Endothelial cell of umbilical vein (primary cell): ENCODE measurements at regions not wholly inside any gene's neighbourhood (a gene's known extent, or its start where the extent isn't known, plus 50 kb on each side); places are given as distances from the start of the nearest gene placed in this dataset.
"Not testable (repeated sequence)": the region's sequence is repeated elsewhere in the genome, so short reads cannot be mapped to it uniquely, and the experiment has no call there.

ENCODE experiments used
- BruUV-seq: library from RNA; stranded (reverse); fragments of 400-500 nt; replicated peaks from 2 replicates; lab custom pipeline; 2021; lab: Mats Ljungman, UMichigan
- CTCF ChIA-PET: fragments of 300-600, 350-600 bp; sonication (Branson Sonifier 250); formaldehyde crosslinking; loops from one replicate; lab custom pipeline; 2021; ENCODE audit warnings: antibody characterized with exemption, inconsistent platforms; lab: Charles Lee
- POLR2A ChIA-PET: fragments of 300-600, 350-600 bp; sonication (Branson Sonifier 250); formaldehyde crosslinking; loops from one replicate; lab custom pipeline; 2021; ENCODE audit warnings: antibody characterized with exemption, inconsistent platforms; lab: Charles Lee
- DNase-seq: peaks from one replicate; pipeline ENCODE4 v3.0.0-alpha.2; 2011; ENCODE audit warnings: low read depth, low spot score
- FAIRE-seq: peaks from 2 replicates; lab custom pipeline; 2011; peaks lifted over from hg19 to GRCh38; lab: Jason Lieb, UNC
- H2AFZ ChIP-seq: 2 replicates; pipeline ENCODE4 v1.6.0; 2012; ENCODE audit warnings: low read depth, low read length, control low read depth, inconsistent platforms
- H3K27ac ChIP-seq: 2 replicates; pipeline ENCODE4 v1.5.1; 2011; ENCODE audit warnings: low read depth, mild to moderate bottlenecking, control low read depth, low read length, moderate library complexity; ENCODE audit not compliant: insufficient read depth
- H3K27me3 ChIP-seq, 2 experiments: 2 replicates each; pipeline versions ENCODE4 v1.6.0 to v1.6.1; 2011; ENCODE audit warnings: low read length in 2 of 2, mixed read lengths in 1 of 2; ENCODE audit not compliant: control insufficient read depth in 2 of 2, insufficient read depth in 2 of 2
- H3K36me3 ChIP-seq, 2 experiments: 2 replicates in 1 of 2; 3 replicates in 1 of 2; pipeline ENCODE4 v1.5.1; 2011; ENCODE audit warnings: low read length in 2 of 2, mild to moderate bottlenecking in 1 of 2, moderate library complexity in 1 of 2; ENCODE audit not compliant: control insufficient read depth in 2 of 2, insufficient read depth in 2 of 2; ENCODE audit errors: extremely low read depth in 1 of 2
- H3K4me1 ChIP-seq: 3 replicates; pipeline ENCODE4 v1.5.1; 2011; ENCODE audit warnings: mild to moderate bottlenecking, low read length; ENCODE audit not compliant: control insufficient read depth, insufficient read depth; ENCODE audit errors: extremely low read depth
- H3K4me2 ChIP-seq: 2 replicates; pipeline ENCODE4 v1.6.1; 2011; ENCODE audit warnings: low read length, control low read depth, mixed read lengths; ENCODE audit not compliant: insufficient read depth
- H3K4me3 ChIP-seq, 3 experiments: fragments of 200-600 bp in 1 of 3; sonication (generic), shearing (Covaris generic) in 1 of 3; replicated peaks in 1 of 3; 2 replicates each; pipeline ENCODE4 v1.5.1; 2011 to 2016; ENCODE audit warnings: control low read depth in 3 of 3, low read length in 3 of 3, mild to moderate bottlenecking in 2 of 3, inconsistent platforms in 1 of 3, low read depth in 1 of 3, moderate library complexity in 1 of 3; ENCODE audit not compliant: insufficient read depth in 1 of 3
- H3K79me2 ChIP-seq: 2 replicates; pipeline ENCODE4 v1.6.0; 2012; ENCODE audit warnings: low read length, inconsistent platforms; ENCODE audit not compliant: control insufficient read depth, insufficient read depth
- H3K9ac ChIP-seq: replicated peaks from 2 replicates; pipeline ENCODE3; 2011; ENCODE audit warnings: low read length, control low read depth; ENCODE audit not compliant: insufficient read depth; ENCODE audit errors: extremely low read depth
- H3K9me1 ChIP-seq: replicated peaks from 3 replicates; pipeline ENCODE4 v1.6.0; 2011; ENCODE audit warnings: mild to moderate bottlenecking, low read length; ENCODE audit not compliant: control insufficient read depth, insufficient read depth; ENCODE audit errors: extremely low read depth
- H3K9me3 ChIP-seq: replicated peaks from 2 replicates; pipeline ENCODE4 v1.5.1; 2012; ENCODE audit warnings: low read length, inconsistent platforms; ENCODE audit not compliant: control insufficient read depth, insufficient read depth
- H4K20me1 ChIP-seq: replicated peaks from 2 replicates; pipeline ENCODE3; 2011; ENCODE audit warnings: mild to moderate bottlenecking, low read length; ENCODE audit not compliant: control insufficient read depth, insufficient read depth; ENCODE audit errors: extremely low read depth
- EZH2 ChIP-seq: IDR thresholded peaks from 2 replicates; pipeline ENCODE4 v1.6.1; 2012; ENCODE audit warnings: borderline replicate concordance, low read depth, mild to moderate bottlenecking, moderate library complexity, low read length, inconsistent platforms; ENCODE audit not compliant: severe bottlenecking
- FOS ChIP-seq: IDR thresholded peaks from 2 replicates; pipeline ENCODE4 v1.6.1; 2011; ENCODE audit warnings: mild to moderate bottlenecking, low read length, moderate library complexity, borderline replicate concordance; ENCODE audit not compliant: insufficient read depth
- GATA2 ChIP-seq: IDR thresholded peaks from 2 replicates; pipeline ENCODE4 v1.7.0; 2011; ENCODE audit warnings: low read depth, mild to moderate bottlenecking, moderate library complexity, mixed read lengths, low read length; ENCODE audit not compliant: insufficient read length, insufficient read depth
- JUN ChIP-seq: IDR thresholded peaks from 2 replicates; pipeline ENCODE4 v1.6.1; 2011; ENCODE audit warnings: borderline replicate concordance, low read depth; ENCODE audit not compliant: insufficient read length, insufficient read depth
- MAX ChIP-seq: IDR thresholded peaks from 2 replicates; pipeline ENCODE4 v1.6.1; 2011; ENCODE audit not compliant: insufficient read depth, insufficient read length
- MYC ChIP-seq: IDR thresholded peaks from one replicate; pipeline ENCODE4 v1.6.1; 2011; ENCODE audit warnings: mild to moderate bottlenecking, low read depth, low read length
- POLR2A ChIP-seq: IDR thresholded peaks from 2 replicates; pipeline ENCODE4 v1.6.1; 2012; ENCODE audit warnings: low read depth, mild to moderate bottlenecking, control low read depth, low read length
- POLR2AphosphoS5 ChIP-seq: IDR thresholded peaks from 2 replicates; pipeline ENCODE4 v1.6.1; 2012; ENCODE audit warnings: low read depth, mild to moderate bottlenecking, control low read depth, low read length, moderate library complexity; ENCODE audit not compliant: insufficient read depth
- dilution Hi-C: fragments of 300-500 bp; cut with MboI; formaldehyde crosslinking; loops from one replicate; pipeline ENCODE4 v1.15.0; 2019; ENCODE audit warnings: low sequenced_read_pairs; ENCODE audit not compliant: extremely low pct_ligation_motif_present
- intact Hi-C: fragments of 100-400 bp; cut with micrococcal nuclease; formaldehyde crosslinking; loops from one replicate; pipeline ENCODE4 v1.10.0; 2022
- TF ChIP-seq, protein P1 (sequence below), 2 donors: IDR thresholded peaks; 1 replicate in 1 of 2; 2 replicates in 1 of 2; pipeline ENCODE4 v1.5.1; 2011; ENCODE audit warnings: low read length in 2 of 2, mild to moderate bottlenecking in 2 of 2, moderate library complexity in 2 of 2, control low read depth in 1 of 2, inconsistent platforms in 1 of 2, low read depth in 1 of 2; ENCODE audit not compliant: insufficient read depth in 1 of 2; ENCODE audit errors: extremely low read depth in 1 of 2

DNA sequence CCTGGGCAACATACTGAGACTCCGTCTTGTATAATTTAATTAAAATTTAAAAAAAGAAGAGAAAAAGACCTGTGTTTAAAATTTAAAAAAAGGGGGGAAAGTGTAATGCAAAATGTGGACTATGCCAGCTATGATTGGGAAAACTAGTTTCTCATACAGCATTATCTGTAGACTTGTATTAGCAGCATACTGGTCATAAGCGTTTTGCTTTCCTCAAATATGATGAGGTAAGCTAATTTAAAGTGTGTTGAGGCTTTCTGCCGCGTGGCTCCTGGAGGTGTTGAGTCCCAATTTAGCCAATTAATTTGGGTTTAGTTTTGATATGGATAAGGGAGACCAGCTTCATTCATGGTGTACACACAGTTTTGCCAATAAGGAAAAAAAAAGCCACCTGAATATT lies 640.2 kb downstream of the GOLGA6L6 start:
- POLR2A ChIA-PET, DNase-seq, H3K4me1 ChIP-seq, H3K36me3 ChIP-seq, H3K9me1 ChIP-seq, H4K20me1 ChIP-seq, CTCF ChIA-PET, H3K27ac ChIP-seq, H3K9me3 ChIP-seq, FAIRE-seq, H3K4me3 ChIP-seq, H3K27me3 ChIP-seq, H2AFZ ChIP-seq, H3K79me2 ChIP-seq, H3K9ac ChIP-seq, BruUV-seq, H3K4me2 ChIP-seq, dilution Hi-C loops, intact Hi-C loops: not testable (repeated sequence)

DNA sequence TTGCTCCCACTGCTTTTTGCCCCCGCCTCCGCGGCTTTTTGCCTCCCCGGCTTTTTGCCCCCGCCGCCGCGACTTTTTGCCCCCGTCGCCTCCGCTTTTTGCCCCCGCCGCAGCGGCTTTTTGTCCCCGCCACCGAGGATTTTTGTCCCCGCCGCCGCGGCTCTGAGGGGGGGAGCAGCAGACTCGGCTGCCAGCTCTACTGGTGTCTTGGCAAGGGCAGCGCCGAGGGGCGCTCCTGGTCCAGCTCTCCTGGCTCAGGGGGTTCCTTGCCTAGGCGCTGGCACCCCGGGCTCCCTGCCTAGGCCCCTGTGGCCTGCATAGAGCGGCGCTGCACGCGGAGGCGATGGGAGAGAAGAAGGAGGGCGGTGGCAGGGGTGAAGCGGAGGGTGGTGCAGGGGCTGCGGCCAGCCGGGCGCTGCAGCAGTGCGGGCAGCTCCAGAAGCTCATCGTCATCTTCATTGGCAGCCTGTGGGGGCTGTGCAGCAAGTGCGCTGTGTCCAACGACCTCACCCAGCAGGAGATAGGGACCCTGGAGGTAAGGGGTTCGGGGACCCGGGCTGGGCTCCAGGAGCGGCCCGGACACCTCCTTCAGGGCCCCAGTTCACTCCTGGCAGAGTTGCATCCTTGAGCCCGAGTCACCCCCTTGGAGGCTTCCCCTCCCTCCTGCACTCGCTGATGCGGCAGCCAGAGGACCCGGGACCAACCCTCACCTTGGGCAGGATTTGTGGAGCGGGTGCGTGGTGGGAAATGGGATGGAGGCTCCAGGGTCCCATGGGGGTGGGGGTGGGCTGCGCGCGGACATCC lies 642.4 kb downstream of the GOLGA6L6 start:
- no peak overlapping the region for H3K27ac ChIP-seq
- dilution Hi-C loops, result no loop called here
- FAIRE-seq, result no peak

GRCh38 chr15:19888811-19889210 lies 652.8 kb downstream of the GOLGA6L6 start:
- H2AFZ ChIP-seq, H3K9ac ChIP-seq, DNase-seq, H3K4me3 ChIP-seq, POLR2A ChIA-PET, H3K4me2 ChIP-seq, H4K20me1 ChIP-seq, CTCF ChIA-PET, FAIRE-seq, H3K36me3 ChIP-seq, H3K4me1 ChIP-seq, H3K27me3 ChIP-seq, dilution Hi-C loops, H3K9me3 ChIP-seq, intact Hi-C loops, BruUV-seq, H3K79me2 ChIP-seq, H3K27ac ChIP-seq, H3K9me1 ChIP-seq: not testable (repeated sequence)

More for the DNA sequence above, 642.4 kb downstream of the GOLGA6L6 start:
- no peaks in the 10 kb centered on the region for H3K9me3 ChIP-seq
- TF ChIP-seq JUN (no peak), FOS (no peak), MYC (no peak), EZH2 (no peak), POLR2AphosphoS5 (no peak), MAX (no peak), GATA2 (no peak), POLR2A (no peak)
- TF ChIP-seq, protein P1, sequence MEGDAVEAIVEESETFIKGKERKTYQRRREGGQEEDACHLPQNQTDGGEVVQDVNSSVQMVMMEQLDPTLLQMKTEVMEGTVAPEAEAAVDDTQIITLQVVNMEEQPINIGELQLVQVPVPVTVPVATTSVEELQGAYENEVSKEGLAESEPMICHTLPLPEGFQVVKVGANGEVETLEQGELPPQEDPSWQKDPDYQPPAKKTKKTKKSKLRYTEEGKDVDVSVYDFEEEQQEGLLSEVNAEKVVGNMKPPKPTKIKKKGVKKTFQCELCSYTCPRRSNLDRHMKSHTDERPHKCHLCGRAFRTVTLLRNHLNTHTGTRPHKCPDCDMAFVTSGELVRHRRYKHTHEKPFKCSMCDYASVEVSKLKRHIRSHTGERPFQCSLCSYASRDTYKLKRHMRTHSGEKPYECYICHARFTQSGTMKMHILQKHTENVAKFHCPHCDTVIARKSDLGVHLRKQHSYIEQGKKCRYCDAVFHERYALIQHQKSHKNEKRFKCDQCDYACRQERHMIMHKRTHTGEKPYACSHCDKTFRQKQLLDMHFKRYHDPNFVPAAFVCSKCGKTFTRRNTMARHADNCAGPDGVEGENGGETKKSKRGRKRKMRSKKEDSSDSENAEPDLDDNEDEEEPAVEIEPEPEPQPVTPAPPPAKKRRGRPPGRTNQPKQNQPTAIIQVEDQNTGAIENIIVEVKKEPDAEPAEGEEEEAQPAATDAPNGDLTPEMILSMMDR (IDR thresholded peaks at IDR 0.05; ENCODE audit: extremely low read depth in 1 of 2, insufficient read depth in 1 of 2, low read depth in 1 of 2, low read length in 2 of 2), result no peak
- H3K9me1 ChIP-seq, result no peaks in the 10 kb centered on the region
- no peaks in the 10 kb centered on the region for H4K20me1 ChIP-seq
- H3K36me3 ChIP-seq, result no peaks in the 10 kb centered on the region
- ChIA-PET POLR2A (no interaction called here), CTCF (no interaction called here)
- no peaks in the 10 kb centered on the region for H3K79me2 ChIP-seq
- no TSS peak for BruUV-seq
- no peak overlapping the region for H2AFZ ChIP-seq
- no peaks in the 10 kb centered on the region for H3K4me1 ChIP-seq
- no peak overlapping the region for H3K4me3 ChIP-seq
- intact Hi-C loops, result no loop called here
- no peak overlapping the region for H3K4me2 ChIP-seq
- no peak overlapping the region for H3K9ac ChIP-seq
- no peak for DNase-seq
- no peaks in the 10 kb centered on the region for H3K27me3 ChIP-seq
